HepG2 (cell line): ENCODE measurements at regions not wholly inside any gene's neighbourhood (a gene's known extent, or its start where the extent isn't known, plus 50 kb on each side); places are given as distances from the start of the nearest gene placed in this dataset.

Source experiments
- FOXM1 ChIP-seq: sonication (generic); formaldehyde crosslinking; IDR thresholded peaks from 2 replicates; pipeline ENCODE4 v1.5.0; 2020; ENCODE audit warnings: missing genetic modification reagents
- GFI1 ChIP-seq: sonication (generic); formaldehyde crosslinking; IDR thresholded peaks from 2 replicates; pipeline ENCODE4 v1.5.0; 2020; ENCODE audit warnings: missing genetic modification reagents, mild to moderate bottlenecking, borderline replicate concordance
- MXI1 ChIP-seq: IDR thresholded peaks from 3 replicates; pipeline ENCODE4 v1.6.1; 2012; ENCODE audit warnings: low read depth, low read length, inconsistent platforms, borderline replicate concordance

DNA sequence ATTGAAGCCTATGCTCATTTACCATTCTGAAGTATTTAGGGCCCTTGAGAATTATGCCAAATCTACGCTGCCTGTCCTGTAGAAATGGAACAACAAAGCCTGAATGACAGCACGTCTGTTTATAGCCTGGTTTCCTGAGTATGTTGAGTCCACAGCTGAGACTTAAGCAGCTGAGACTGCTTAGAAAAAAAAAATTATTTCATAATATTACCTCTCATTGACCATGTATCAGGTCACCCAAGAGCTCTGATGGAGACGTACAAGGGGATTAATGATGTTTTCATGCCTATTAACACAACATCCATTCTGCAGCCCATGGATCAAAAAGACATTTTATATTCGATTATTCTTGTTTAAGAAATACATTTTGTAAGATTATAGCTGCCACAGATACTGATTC is 387.2 kb upstream of the NCAM2 start:
- TF ChIP-seq FOXM1 (CRISPR knock-in tag) (no peak), MXI1 (no peak), GFI1 (no peak)
